PFSK-1 (cell line): ENCODE measurements at regions not wholly inside any gene's neighbourhood (a gene's known extent, or its start where the extent isn't known, plus 50 kb on each side); places are given as distances from the start of the nearest gene placed in this dataset.

Experiments
- FOXP2 ChIP-seq: optimal IDR thresholded peaks from 2 replicates; pipeline ENCODE3; 2011; ENCODE audit warnings: borderline replicate concordance, control low read depth, inconsistent platforms; ENCODE audit not compliant: insufficient read depth; ENCODE audit errors: extremely low read length, extremely low read depth
- POLR2AphosphoS5 ChIP-seq: IDR thresholded peaks from 2 replicates; pipeline ENCODE4 v1.6.1; 2012; ENCODE audit warnings: low read depth, mild to moderate bottlenecking, control low read depth, low read length, moderate library complexity
- SIN3A ChIP-seq: IDR thresholded peaks from 2 replicates; pipeline ENCODE4 v1.6.1; 2012; ENCODE audit warnings: mild to moderate bottlenecking, low read length, moderate library complexity, borderline replicate concordance; ENCODE audit not compliant: insufficient read depth
- TF ChIP-seq, protein P1 (sequence below), 2 experiments: IDR thresholded peaks; 2 replicates each; pipeline versions ENCODE4 v1.6.1 to v1.8.0; 2011 to 2012; ENCODE audit warnings: low read depth in 2 of 2, low read length in 2 of 2, control low read depth in 1 of 2, inconsistent platforms in 1 of 2, mild to moderate bottlenecking in 1 of 2, moderate library complexity in 1 of 2; ENCODE audit not compliant: insufficient read depth in 1 of 2

DNA sequence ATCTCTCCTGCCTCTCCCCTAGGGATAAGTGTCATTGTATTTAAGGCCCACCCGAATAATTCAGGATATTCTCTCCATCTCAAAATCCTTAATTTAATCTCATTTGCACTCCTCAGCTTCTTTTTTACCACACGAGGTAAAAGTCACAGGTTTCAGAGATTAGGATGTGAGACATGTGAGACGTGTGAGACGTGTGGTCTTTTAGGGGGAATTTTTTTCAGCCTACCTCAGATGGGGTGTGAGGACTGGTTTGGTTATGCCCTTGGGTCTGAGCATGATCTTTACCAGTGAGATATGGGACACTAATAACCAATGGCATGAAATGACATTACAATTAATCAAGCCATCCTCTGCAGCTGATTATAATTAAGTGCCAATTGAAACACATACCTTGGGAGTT lies 324.2 kb downstream of the BMP2 start:
- no peak for TF ChIP-seq POLR2AphosphoS5
- no peak for TF ChIP-seq FOXP2
- TF ChIP-seq SIN3A, result no peak
- TF ChIP-seq, protein P1, sequence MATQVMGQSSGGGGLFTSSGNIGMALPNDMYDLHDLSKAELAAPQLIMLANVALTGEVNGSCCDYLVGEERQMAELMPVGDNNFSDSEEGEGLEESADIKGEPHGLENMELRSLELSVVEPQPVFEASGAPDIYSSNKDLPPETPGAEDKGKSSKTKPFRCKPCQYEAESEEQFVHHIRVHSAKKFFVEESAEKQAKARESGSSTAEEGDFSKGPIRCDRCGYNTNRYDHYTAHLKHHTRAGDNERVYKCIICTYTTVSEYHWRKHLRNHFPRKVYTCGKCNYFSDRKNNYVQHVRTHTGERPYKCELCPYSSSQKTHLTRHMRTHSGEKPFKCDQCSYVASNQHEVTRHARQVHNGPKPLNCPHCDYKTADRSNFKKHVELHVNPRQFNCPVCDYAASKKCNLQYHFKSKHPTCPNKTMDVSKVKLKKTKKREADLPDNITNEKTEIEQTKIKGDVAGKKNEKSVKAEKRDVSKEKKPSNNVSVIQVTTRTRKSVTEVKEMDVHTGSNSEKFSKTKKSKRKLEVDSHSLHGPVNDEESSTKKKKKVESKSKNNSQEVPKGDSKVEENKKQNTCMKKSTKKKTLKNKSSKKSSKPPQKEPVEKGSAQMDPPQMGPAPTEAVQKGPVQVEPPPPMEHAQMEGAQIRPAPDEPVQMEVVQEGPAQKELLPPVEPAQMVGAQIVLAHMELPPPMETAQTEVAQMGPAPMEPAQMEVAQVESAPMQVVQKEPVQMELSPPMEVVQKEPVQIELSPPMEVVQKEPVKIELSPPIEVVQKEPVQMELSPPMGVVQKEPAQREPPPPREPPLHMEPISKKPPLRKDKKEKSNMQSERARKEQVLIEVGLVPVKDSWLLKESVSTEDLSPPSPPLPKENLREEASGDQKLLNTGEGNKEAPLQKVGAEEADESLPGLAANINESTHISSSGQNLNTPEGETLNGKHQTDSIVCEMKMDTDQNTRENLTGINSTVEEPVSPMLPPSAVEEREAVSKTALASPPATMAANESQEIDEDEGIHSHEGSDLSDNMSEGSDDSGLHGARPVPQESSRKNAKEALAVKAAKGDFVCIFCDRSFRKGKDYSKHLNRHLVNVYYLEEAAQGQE (IDR thresholded peaks at IDR 0.05; ENCODE audit: insufficient read depth in 1 of 2, low read depth in 2 of 2, low read length in 2 of 2), result no peak
